ENCODE measurements at regions not wholly inside any gene's neighbourhood (a gene's known extent, or its start where the extent isn't known, plus 50 kb on each side); places are given as distances from the start of the nearest gene placed in this dataset.
"Not testable (repeated sequence)": the region's sequence is repeated elsewhere in the genome, so short reads cannot be mapped to it uniquely, and the experiment has no call there.

- no peak for DNase-seq
Observed at GRCh38 chr2:215744514-215744913, 268.8 kb downstream of the MREG start.

DNA sequence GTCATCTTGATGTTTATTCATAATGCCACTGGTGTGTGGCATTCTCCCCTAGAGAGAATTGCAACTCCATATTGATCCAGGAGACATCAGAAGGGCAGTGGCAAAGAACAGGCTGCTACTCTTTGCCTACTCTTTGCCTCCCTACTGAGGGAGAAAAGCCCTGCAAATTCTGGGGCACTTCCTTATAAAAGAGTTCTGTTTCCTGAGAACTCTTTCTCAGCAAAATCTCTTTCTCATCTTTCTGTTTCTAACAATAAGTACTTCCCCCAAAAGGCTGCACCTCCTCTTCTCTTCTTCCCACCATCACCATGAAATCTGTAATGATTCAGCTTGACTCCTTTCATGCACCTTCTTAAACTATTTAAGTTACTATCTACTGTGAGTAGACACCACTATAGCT, 270.3 kb downstream of the MREG start:
- DNase-seq: no peak

- no peak for DNase-seq
Observed at GRCh38 chr2:215742021-215742420, 271.3 kb downstream of the MREG start.

DNA sequence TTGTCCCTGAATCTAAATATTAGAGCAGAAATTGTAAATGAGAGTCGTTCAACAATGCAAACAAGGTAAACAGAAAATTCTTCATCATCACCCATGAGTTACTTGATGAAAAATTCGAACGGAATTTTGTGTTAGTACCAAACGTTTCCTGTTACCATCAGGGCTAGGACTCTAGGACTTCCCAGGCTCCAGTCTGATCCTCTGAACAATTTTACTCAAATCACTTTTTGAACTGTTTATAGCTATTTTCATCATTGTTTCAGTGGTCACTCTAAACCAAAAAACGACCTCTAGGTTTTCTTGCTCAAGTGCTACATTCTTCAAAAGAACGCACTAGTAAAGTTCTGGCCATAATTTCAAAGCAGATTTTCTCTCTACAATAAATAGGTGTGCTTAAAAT, 273.3 kb downstream of the MREG start:
- DNase-seq: no peak

DNA sequence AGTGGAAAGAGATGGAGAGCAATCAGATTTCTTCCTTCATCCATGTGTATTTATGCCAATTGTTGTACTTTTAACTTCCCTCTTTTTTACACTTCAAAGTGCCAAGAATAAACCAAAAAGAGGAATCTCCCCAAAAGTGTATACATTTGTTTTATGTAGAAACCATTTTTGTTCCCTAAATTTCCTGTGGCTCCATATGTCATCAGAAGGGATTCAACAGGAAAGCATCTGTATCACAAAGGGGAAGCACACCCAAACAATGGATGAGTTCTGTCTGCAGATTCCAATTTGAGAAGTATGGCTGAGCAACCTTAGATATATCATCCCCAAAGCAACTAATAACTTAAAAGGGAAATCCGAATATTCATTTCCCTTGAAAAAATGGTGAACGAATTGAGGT, 275.0 kb downstream of the MREG start:
- DNase-seq: no peak

- no peak for DNase-seq
Observed at GRCh38 chr2:215737477-215737876, 275.9 kb downstream of the MREG start.

DNA sequence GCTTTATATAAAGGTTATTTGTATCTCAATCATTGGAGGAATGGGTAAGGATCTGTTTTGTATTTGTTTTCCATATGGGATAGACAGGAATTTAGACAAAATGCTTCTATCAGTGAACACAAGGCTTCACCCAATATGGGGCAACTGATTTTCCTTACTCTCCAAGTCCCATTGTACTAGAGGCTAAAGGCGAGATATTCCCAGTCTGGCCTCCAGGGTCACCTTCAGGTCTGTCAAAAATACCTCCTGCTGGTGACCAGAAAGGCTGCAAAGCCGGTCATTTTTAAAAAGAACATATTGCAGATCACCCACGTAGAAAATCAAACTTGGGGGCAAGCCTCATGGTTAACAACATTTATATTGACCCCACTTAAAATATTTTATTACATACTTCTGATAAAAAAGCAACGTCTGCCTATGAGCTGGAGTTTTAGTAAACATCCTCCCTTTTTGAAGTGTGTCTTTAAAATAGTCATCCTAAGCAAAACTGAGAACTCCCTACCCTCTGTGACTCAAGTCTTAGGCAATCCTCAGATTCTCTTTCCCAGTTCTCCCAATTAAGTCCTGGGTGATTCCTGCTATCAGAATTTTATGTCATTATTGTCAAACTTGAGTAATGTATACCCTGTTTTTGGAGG, 276.6 kb downstream of the MREG start:
- no peak for DNase-seq

- no peak for DNase-seq
Observed at GRCh38 chr2:215731108-215731658, 282.2 kb downstream of the MREG start.

GRCh38 chr2:215729985-215730620, 283.2 kb downstream of the MREG start:
- no peak for DNase-seq

GRCh38 chr2:215728504-215729065, 284.8 kb downstream of the MREG start:
- no peak for DNase-seq

DNA sequence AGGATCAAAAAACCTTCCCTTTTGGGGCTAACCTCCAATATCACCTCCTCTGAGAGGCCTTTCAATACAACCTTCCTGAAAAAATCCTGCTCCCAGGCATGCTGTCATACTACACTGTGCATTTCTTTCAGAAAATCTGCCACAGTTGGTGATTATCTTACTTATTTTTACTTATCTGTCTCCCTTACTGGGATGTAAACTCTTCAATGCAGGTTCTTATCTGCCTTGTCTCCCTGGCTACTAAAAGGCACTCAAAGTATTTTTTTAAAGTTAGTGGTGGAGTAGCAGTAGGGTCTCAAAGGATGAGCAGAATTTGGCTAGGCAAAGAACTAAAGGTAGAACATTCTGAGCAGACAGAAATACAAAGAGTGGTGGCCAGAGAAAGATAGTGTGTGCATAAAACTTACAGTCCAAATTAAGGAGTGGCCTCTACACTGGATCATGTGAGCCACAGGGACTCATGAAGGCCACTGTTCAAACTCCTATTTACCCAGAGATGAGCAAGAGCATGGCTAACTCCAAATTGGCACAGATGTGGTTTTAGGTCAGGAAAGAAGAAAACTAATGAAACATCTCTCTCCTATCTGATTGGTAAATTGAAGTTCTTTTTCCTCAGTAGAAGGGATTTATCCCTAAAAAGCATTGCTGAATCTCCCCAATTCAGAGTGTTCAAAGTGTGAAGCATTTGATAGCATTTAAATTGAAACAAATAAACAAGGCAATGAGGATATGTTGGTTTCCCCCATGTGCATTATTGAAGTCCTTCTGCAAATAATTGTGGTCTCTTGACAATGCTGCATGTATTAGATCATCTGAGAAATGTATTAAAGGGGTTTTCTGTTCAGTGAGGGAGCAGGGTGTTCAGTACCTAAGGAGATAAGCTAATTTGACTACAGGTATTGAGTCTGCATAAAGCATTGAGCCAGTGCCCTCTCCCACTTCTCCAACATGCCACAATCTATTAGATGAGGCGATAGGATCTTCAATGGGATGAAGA, 285.5 kb downstream of the MREG start:
- DNase-seq: no peak

- no peak for DNase-seq
Observed at GRCh38 chr2:215726070-215726469, 287.3 kb downstream of the MREG start.

GRCh38 chr2:215724146-215724545, 288.3 kb upstream of the FN1 start:
- no peak for DNase-seq

DNA sequence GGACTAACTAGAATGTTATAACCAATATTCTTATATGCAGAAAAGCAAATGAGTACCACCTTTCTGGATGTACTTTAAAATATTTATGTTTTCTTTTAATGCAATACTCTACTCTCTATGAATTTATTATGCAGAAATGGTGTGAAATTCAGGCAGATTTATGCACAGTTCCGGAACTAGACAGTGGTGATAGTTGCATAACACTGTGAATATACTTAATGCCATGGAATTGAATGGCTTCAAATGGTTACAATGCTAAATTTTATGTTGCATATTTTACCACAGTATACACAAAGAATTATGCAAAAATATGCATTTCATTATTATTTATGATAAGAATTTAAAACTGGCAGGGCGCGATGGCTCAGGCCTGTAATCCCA, 287.8 kb upstream of the FN1 start:
- DNase-seq: no peak

GRCh38 chr2:215722986-215723630, 287.2 kb upstream of the FN1 start:
- no peak for DNase-seq

GRCh38 chr2:215722125-215722524, 286.3 kb upstream of the FN1 start:
- peak; percentile 44 for DNase-seq

DNA sequence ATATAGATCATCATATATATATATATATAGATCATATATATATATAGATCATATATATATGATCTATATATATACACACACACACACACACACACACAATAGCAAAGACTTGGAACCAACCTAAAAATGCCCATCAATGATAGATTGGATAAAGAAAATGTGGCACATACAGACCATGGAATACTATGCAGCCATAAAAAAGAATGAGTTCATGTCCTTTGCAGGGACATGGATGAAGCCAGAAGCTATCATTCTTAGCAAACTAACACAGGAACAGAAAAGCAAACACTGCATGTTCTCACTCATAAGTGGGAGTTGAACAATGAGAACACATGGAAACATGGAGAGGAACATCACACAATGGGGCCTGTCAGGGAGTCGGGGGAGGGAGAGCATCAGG, 285.6 kb upstream of the FN1 start:
- not testable (repeated sequence) for DNase-seq

GRCh38 chr2:215718890-215719289, 283.0 kb upstream of the FN1 start:
- DNase-seq: no peak

- no peak for DNase-seq
Observed at GRCh38 chr2:215718436-215718835, 282.6 kb upstream of the FN1 start.

DNA sequence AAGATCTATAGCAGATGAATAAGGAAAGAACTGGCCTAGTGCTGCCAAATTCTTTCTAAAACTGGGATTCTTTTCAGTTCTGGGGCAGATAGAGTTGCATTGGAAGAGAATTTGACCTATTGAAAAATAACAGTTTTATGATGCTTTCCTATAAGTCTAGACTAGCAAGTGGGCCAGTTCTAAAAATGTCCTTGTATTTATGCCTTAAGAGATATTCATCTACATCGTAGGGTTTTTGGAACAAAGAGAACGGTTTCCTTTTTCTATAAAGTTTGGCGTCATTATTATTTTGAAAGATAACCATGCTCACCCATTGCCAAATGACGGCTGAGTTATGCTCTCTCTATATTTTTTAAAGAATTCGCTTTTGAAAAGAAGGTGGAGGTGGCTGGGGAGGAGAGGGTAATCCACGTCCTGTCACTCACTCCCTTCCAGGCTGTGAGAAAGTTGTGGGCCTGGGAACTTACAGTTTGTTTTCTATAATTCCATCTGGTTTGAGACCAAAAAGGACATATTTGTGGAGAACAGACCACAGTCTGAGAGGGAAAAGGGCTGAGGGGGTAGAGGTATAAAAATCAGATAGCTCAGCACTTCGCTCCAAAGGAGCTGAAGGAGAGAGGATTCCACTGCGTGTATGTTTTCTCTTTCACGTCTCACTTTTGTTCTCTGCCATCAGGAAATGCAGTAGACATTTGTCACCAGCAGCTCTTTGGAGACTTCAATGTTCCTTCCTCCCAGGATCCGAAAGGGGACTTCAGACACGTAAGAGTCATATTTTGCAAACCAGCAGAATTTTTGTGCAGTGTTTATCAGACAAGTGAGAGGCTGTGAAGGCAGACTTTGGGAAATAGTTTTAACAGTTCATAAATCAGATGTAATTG, 281.9 kb upstream of the FN1 start:
- DNase-seq: no peak

DNA sequence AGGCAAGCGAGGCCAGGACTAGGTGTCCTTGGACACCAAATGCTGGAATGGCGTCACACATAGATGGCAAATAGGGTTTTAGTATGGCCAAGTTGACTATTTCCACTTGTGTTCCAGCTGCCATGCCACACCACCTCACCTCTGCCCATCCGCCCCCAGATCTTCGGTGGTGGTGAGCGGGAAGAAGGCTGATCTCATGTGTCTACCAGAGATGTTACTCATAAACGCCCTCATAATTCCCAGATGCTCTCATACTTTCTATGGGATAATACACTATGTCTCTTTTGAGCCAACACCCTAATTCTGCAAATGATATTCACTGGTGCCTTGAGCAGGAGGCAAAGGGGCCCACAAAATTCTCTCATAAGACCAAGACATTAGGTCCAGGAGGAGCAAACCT, 281.1 kb upstream of the FN1 start:
- DNase-seq: no peak

All from tongue (tissue), 1 donor.